ENCODE measurements at regions not wholly inside any gene's neighbourhood (a gene's known extent, or its start where the extent isn't known, plus 50 kb on each side); places are given as distances from the start of the nearest gene placed in this dataset.

DNA sequence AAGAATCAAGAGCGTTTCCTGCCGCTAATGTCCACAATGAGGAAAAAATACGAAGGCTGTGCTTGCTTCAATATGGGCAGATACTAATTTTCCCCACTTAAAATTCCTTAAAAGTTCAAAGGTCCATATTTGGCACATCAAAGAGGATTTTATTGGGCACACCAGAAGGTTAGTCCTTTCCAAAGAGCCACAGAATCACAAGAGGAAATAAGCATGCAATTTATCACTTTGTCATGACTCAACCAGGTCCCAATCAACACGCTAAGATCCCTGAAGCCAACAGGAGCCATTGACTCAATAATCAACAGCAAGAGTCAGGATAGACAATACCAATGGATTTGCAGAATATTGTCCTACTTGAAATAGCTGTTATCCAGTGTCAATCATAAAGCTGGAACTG lies 80.6 kb downstream of the MAP1LC3B2 start:
- Mint-ChIP-seq H3K4me3 (no peak overlapping the region), H3K9me3 (peaks cover 0 to 4% of the 10 kb centered on the region in 2 experiments; a peak in 3 of 5 replicates), H3K36me3 (ENCODE audit: insufficient read depth in 1 of 3, low read depth in 3 of 3) (peaks cover 0 to 5% (median 2%) of the 10 kb centered on the region in 3 experiments; a peak in 3 of 7 replicates), H3K27me3 (ENCODE audit: low read depth) (no peaks in the 10 kb centered on the region), H3K4me1 (peaks cover 8 to 9% of the 10 kb centered on the region in 2 experiments; a peak in 3 of 4 replicates), H3K27ac (no peak overlapping the region)
- DNase-seq: no peak
- Histone ChIP-seq H3K9ac (ENCODE audit: extremely low read depth, insufficient read length, low read length) (no peak overlapping the region), H3K79me1 (ENCODE audit: insufficient read depth, low read depth, low read length, poor library complexity, severe bottlenecking) (no peaks in the 10 kb centered on the region), H2BK20ac (ENCODE audit: low read depth, low read length, poor library complexity, severe bottlenecking) (no peak overlapping the region), H3K27me3 (ENCODE audit: insufficient read depth, low read length) (no peaks in the 10 kb centered on the region), H3K27ac (ENCODE audit: insufficient read length, low read depth, low read length) (no peak overlapping the region), H3K56ac (ENCODE audit: insufficient read length, low read depth, low read length) (no peak overlapping the region), H3K23me2 (ENCODE audit: insufficient read length, low read depth, low read length, poor library complexity, severe bottlenecking) (no peaks in the 10 kb centered on the region), H3K79me2 (ENCODE audit: insufficient read depth, low read length) (no peaks in the 10 kb centered on the region), H4K91ac (ENCODE audit: insufficient read length, low read depth, low read length) (no peak overlapping the region), H2BK120ac (ENCODE audit: low read depth, low read length, poor library complexity, severe bottlenecking) (no peak overlapping the region), H3T11ph (ENCODE audit: low read length) (no peak overlapping the region), H3K4me2 (ENCODE audit: insufficient read depth, insufficient read length, low read length) (no peak overlapping the region), H3K18ac (ENCODE audit: insufficient read length, low read depth, low read length) (no peak overlapping the region), H4K5ac (ENCODE audit: insufficient read length, low read depth, low read length) (no peak overlapping the region), H2BK15ac (ENCODE audit: low read depth, low read length) (no peak overlapping the region), H3K4ac (ENCODE audit: low read depth, low read length) (no peak overlapping the region), H2BK5ac (ENCODE audit: insufficient read length, low read length) (no peak overlapping the region), H3K23ac (ENCODE audit: insufficient read length, low read depth, low read length) (no peak overlapping the region), H4K20me1 (ENCODE audit: control insufficient read depth, insufficient read depth, insufficient read length) (no peaks in the 10 kb centered on the region), H3K4me1 (ENCODE audit: insufficient read depth, low read length) (no peaks in the 10 kb centered on the region; the same call in 1 of the 2 replicates), H3K9me3 (ENCODE audit: control insufficient read depth, low read depth, low read length) (no peaks in the 10 kb centered on the region), H2AFZ (ENCODE audit: low read length) (no peak overlapping the region), H2BK12ac (ENCODE audit: insufficient read length, low read depth, low read length) (no peak overlapping the region), H4K8ac (replicated peaks; ENCODE audit: insufficient read length, low read depth, low read length) (no peak overlapping the region), H2AK5ac (ENCODE audit: insufficient read length, low read length) (no peak overlapping the region), H3K14ac (ENCODE audit: insufficient read depth, low read length) (no peak overlapping the region)
- WGBS (ENCODE audit: extremely low coverage, insufficient read length, low lambda C conversion rate): no CpG with 5 or more reads among the region's 4 CpGs
- TF ChIP-seq, protein P1, sequence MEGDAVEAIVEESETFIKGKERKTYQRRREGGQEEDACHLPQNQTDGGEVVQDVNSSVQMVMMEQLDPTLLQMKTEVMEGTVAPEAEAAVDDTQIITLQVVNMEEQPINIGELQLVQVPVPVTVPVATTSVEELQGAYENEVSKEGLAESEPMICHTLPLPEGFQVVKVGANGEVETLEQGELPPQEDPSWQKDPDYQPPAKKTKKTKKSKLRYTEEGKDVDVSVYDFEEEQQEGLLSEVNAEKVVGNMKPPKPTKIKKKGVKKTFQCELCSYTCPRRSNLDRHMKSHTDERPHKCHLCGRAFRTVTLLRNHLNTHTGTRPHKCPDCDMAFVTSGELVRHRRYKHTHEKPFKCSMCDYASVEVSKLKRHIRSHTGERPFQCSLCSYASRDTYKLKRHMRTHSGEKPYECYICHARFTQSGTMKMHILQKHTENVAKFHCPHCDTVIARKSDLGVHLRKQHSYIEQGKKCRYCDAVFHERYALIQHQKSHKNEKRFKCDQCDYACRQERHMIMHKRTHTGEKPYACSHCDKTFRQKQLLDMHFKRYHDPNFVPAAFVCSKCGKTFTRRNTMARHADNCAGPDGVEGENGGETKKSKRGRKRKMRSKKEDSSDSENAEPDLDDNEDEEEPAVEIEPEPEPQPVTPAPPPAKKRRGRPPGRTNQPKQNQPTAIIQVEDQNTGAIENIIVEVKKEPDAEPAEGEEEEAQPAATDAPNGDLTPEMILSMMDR (conservative IDR thresholded peaks at IDR 0.05): no peak

Data from H9 (cell line).